Type B pancreatic cell (in vitro differentiated cells): ENCODE measurements at regions not wholly inside any gene's neighbourhood (a gene's known extent, or its start where the extent isn't known, plus 50 kb on each side); places are given as distances from the start of the nearest gene placed in this dataset.

ENCODE experiments used
- DNase-seq: peaks from one replicate; pipeline ENCODE4 v3.0.0; 2021; ENCODE audit warnings: mixed read lengths; ENCODE audit not compliant: unreplicated experiment; ENCODE audit errors: extremely low spot score
- H3K27ac Mint-ChIP-seq: 2 replicates; pipeline ENCODE4 v1.8.0; 2021; ENCODE audit warnings: mild to moderate bottlenecking, mixed read lengths
- H3K27me3 Mint-ChIP-seq: 2 replicates; pipeline ENCODE4 v1.8.0; 2021; ENCODE audit warnings: mixed read lengths
- H3K36me3 Mint-ChIP-seq: 2 replicates; pipeline ENCODE4 v1.8.0; 2021; ENCODE audit warnings: mixed read lengths
- H3K4me1 Mint-ChIP-seq: one replicate; pipeline ENCODE4 v1.8.0; 2021; ENCODE audit warnings: mixed read lengths; ENCODE audit not compliant: unreplicated experiment
- H3K4me3 Mint-ChIP-seq: 2 replicates; pipeline ENCODE4 v1.8.0; 2021; ENCODE audit warnings: mild to moderate bottlenecking, mixed read lengths
- H3K9me3 Mint-ChIP-seq: 2 replicates; pipeline ENCODE4 v1.8.0; 2021; ENCODE audit warnings: mixed read lengths
- CTCF ChIP-seq: fragments of 200-600 bp; sonication (generic); conservative IDR thresholded peaks from 2 replicates; pipeline ENCODE4 v1.5.0; 2021; ENCODE audit warnings: antibody characterized with exemption, mild to moderate bottlenecking

- no peak for TF ChIP-seq CTCF
- Mint-ChIP-seq H3K27me3 (peaks cover 3% of the 10 kb centered on the region), H3K4me1 (peaks cover 21% of the 10 kb centered on the region), H3K4me3 (no peak overlapping the region), H3K27ac (no peak overlapping the region), H3K36me3 (peaks cover 3% of the 10 kb centered on the region), H3K9me3 (peaks cover 8% of the 10 kb centered on the region)
- no peak for DNase-seq
These were observed 231.3 kb upstream of the CD180 start for GRCh38 chr5:67427850-67428298.

GRCh38 chr5:67426961-67427849, 230.6 kb upstream of the CD180 start:
- H3K9me3 Mint-ChIP-seq = peaks cover 12% of the 10 kb centered on the region
- H3K27ac Mint-ChIP-seq = no peak overlapping the region
- peaks cover 3% of the 10 kb centered on the region for H3K27me3 Mint-ChIP-seq
- H3K36me3 Mint-ChIP-seq = peaks cover 3% of the 10 kb centered on the region
- DNase-seq = no peak
- peaks cover 21% of the 10 kb centered on the region for H3K4me1 Mint-ChIP-seq
- H3K4me3 Mint-ChIP-seq = no peak overlapping the region
- no peak for TF ChIP-seq CTCF

- no peak for DNase-seq
- Mint-ChIP-seq H3K27ac (no peak overlapping the region), H3K4me1 (peaks cover 13% of the 10 kb centered on the region), H3K36me3 (peaks cover 3% of the 10 kb centered on the region), H3K9me3 (peaks cover 7% of the 10 kb centered on the region), H3K4me3 (no peak overlapping the region), H3K27me3 (no peaks in the 10 kb centered on the region)
- no peak for TF ChIP-seq CTCF
These were observed 228.9 kb upstream of the CD180 start for GRCh38 chr5:67425514-67425913.

DNA sequence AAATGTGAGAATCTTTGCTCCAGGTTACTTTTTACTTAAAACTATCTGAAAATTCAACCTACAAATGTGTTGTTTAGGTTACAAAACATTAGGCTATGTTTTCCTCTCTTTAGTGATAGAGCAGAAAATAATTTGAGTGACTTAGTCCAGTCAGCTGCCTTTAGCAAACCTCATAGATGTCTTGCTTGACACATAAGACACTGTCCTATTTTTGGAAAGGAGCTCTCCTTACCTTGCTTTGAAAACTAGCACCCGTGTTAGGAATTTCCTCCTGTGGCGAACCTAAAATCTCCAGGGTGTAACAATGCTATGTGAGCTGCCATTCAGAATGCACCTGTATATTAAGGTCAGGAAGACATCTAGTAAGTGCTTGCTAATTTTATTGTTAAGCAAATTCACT, 221.2 kb upstream of the CD180 start:
- TF ChIP-seq CTCF = no peak
- Mint-ChIP-seq H3K4me1 (peaks cover 11% of the 10 kb centered on the region), H3K9me3 (peaks cover 7% of the 10 kb centered on the region), H3K27ac (no peak overlapping the region), H3K36me3 (no peaks in the 10 kb centered on the region), H3K4me3 (no peak overlapping the region), H3K27me3 (no peaks in the 10 kb centered on the region)
- no peak for DNase-seq

DNA sequence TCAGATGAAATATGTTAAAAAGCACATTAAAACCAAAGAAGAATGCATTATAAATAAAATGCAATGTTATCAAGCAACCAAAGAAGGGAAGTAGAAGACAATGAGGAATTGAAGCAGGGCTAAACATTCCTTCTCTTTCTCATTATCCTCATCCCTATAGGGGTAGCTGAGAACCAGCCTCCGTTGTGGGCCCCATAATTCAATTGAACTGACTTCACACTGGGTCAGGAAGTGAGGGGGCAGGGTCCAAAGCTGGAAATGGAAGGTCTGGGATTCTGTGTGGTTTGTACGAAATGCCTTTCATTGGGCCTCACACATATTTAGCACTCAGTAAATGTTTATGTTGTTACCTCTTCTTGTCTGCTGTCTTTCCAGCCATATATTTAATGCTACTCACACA, 220.4 kb upstream of the CD180 start:
- peaks cover 11% of the 10 kb centered on the region for H3K4me1 Mint-ChIP-seq
- H3K9me3 Mint-ChIP-seq = peaks cover under 1% of the 10 kb centered on the region
- no peak for DNase-seq
- H3K4me3 Mint-ChIP-seq = no peak overlapping the region
- H3K27me3 Mint-ChIP-seq = no peaks in the 10 kb centered on the region
- no peak overlapping the region for H3K27ac Mint-ChIP-seq
- no peak for TF ChIP-seq CTCF
- H3K36me3 Mint-ChIP-seq = no peaks in the 10 kb centered on the region
